HEK293 (cell line): ENCODE measurements at regions not wholly inside any gene's neighbourhood (a gene's known extent, or its start where the extent isn't known, plus 50 kb on each side); places are given as distances from the start of the nearest gene placed in this dataset.
"Not testable (repeated sequence)": the region's sequence is repeated elsewhere in the genome, so short reads cannot be mapped to it uniquely, and the experiment has no call there.

Experiments
- CTCF ChIA-PET: fragments of 350-600 bp; formaldehyde crosslinking; extraction: SDS; loops from one replicate; lab custom pipeline; 2021; ENCODE audit warnings: antibody characterized with exemption; lab: Yijun Ruan, JAX
- POLR2A ChIA-PET: fragments of 300-600 bp; formaldehyde crosslinking; extraction: SDS; loops from one replicate; lab custom pipeline; 2020; ENCODE audit warnings: antibody characterized with exemption, inconsistent platforms; lab: Yijun Ruan, JAX
- H3K27ac ChIP-seq: fragments of 200-500 bp; sonication (Bioruptor generic); 2 replicates; pipeline ENCODE4 v1.5.1; 2014; ENCODE audit warnings: low read depth, low read length, control low read depth, inconsistent platforms; ENCODE audit errors: extremely low read depth
- H3K36me3 ChIP-seq, 2 experiments: fragments of 200-500 bp in 1 of 2; sonication (Bioruptor generic) in 1 of 2; 1 replicate in 1 of 2; 2 replicates in 1 of 2; pipeline ENCODE4 v1.5.1; 2014 to 2017; ENCODE audit warnings: inconsistent platforms in 2 of 2, low read length in 2 of 2; ENCODE audit not compliant: control insufficient read depth in 2 of 2, insufficient read depth in 1 of 2
- H3K4me1 ChIP-seq: fragments of 200-500 bp; sonication (Bioruptor generic); 2 replicates; pipeline ENCODE4 v1.5.1; 2014; ENCODE audit warnings: mild to moderate bottlenecking, low read length, inconsistent platforms; ENCODE audit not compliant: control insufficient read depth, insufficient read depth
- H3K4me3 ChIP-seq: 2 replicates; pipeline ENCODE4 v1.5.1; 2011; ENCODE audit warnings: low read depth, mild to moderate bottlenecking, control low read depth, low read length, moderate library complexity
- H3K9me3 ChIP-seq: fragments of 200-500 bp; sonication (Bioruptor generic); 2 replicates; pipeline ENCODE4 v1.5.1; 2014; ENCODE audit warnings: low read depth, low read length, inconsistent platforms; ENCODE audit not compliant: control insufficient read depth, insufficient read depth
- BCL11B ChIP-seq: fragments of 450-650 bp; formaldehyde crosslinking; IDR thresholded peaks from 2 replicates; pipeline ENCODE4 v1.5.1; 2016; ENCODE audit warnings: low read depth, missing biosample characterization, missing genetic modification characterization
- EGR2 ChIP-seq: fragments of 450-650 bp; formaldehyde crosslinking; IDR thresholded peaks from 2 replicates; pipeline ENCODE4 v1.5.1; 2016; ENCODE audit warnings: low read depth, missing biosample characterization, missing genetic modification characterization
- IKZF3 ChIP-seq: fragments of 450-650 bp; IDR thresholded peaks from 2 replicates; pipeline ENCODE4 v1.5.0; 2018; ENCODE audit warnings: missing biosample characterization, mild to moderate bottlenecking, missing genetic modification characterization, moderate library complexity
- OSR2 ChIP-seq: fragments of 450-650 bp; formaldehyde crosslinking; IDR thresholded peaks from 2 replicates; pipeline ENCODE4 v1.5.1; 2016; ENCODE audit warnings: missing biosample characterization, missing genetic modification characterization
- PRDM1 ChIP-seq: fragments of 450-650 bp; formaldehyde crosslinking; IDR thresholded peaks from 2 replicates; pipeline ENCODE4; 2016; ENCODE audit warnings: missing biosample characterization, missing genetic modification characterization
- TCF7L2 ChIP-seq: IDR thresholded peaks from 2 replicates; pipeline ENCODE4 v1.6.1; 2011; ENCODE audit warnings: low read depth, mild to moderate bottlenecking, inconsistent platforms, low read length, moderate library complexity, borderline replicate concordance
- TRIM28 ChIP-seq: IDR thresholded peaks from 2 replicates; pipeline ENCODE4 v1.6.1; 2011; ENCODE audit warnings: low read length, control low read depth, borderline replicate concordance
- ZBTB8A ChIP-seq: fragments of 450-650 bp; formaldehyde crosslinking; IDR thresholded peaks from 2 replicates; pipeline ENCODE4 v1.5.1; 2016; ENCODE audit warnings: missing biosample characterization, missing genetic modification characterization
- ZFP69B ChIP-seq: fragments of 450-650 bp; formaldehyde crosslinking; IDR thresholded peaks from 2 replicates; pipeline ENCODE4 v1.5.1; 2016; ENCODE audit warnings: missing biosample characterization, missing genetic modification characterization
- ZNF112 ChIP-seq: fragments of 450-650 bp; formaldehyde crosslinking; IDR thresholded peaks from 2 replicates; pipeline ENCODE4 v1.5.0; 2017; ENCODE audit warnings: missing biosample characterization, missing genetic modification characterization
- ZNF132 ChIP-seq: fragments of 450-650 bp; formaldehyde crosslinking; IDR thresholded peaks from 2 replicates; pipeline ENCODE4 v1.5.1; 2017; ENCODE audit warnings: missing biosample characterization, missing genetic modification characterization, borderline replicate concordance
- ZNF155 ChIP-seq: fragments of 450-650 bp; formaldehyde crosslinking; IDR thresholded peaks from 2 replicates; pipeline ENCODE4 v1.5.1; 2016; ENCODE audit warnings: missing biosample characterization, missing genetic modification characterization
- ZNF169 ChIP-seq: fragments of 450-650 bp; formaldehyde crosslinking; IDR thresholded peaks from 2 replicates; pipeline ENCODE4 v1.5.1; 2016; ENCODE audit warnings: missing biosample characterization, missing genetic modification characterization
- ZNF211 ChIP-seq: fragments of 450-650 bp; formaldehyde crosslinking; IDR thresholded peaks from 2 replicates; pipeline ENCODE4 v1.5.1; 2016; ENCODE audit warnings: low read depth, missing biosample characterization, missing genetic modification characterization
- ZNF274 ChIP-seq, 2 experiments: fragments of 200-500 bp in 1 of 2; fragments of 450-650 bp in 1 of 2; sonication (Bioruptor generic) in 1 of 2; formaldehyde crosslinking in 1 of 2; IDR thresholded peaks; 2 replicates each; pipeline versions ENCODE4 v1.5.1 to v1.6.1; 2014 to 2016; ENCODE audit warnings: borderline replicate concordance in 1 of 2, inconsistent platforms in 1 of 2, low read length in 1 of 2, missing biosample characterization in 1 of 2, missing genetic modification characterization in 1 of 2
- ZNF341 ChIP-seq: fragments of 450-650 bp; formaldehyde crosslinking; IDR thresholded peaks from 2 replicates; pipeline ENCODE4; 2016; ENCODE audit warnings: low read depth, missing biosample characterization, missing genetic modification characterization
- ZNF366 ChIP-seq: fragments of 450-650 bp; formaldehyde crosslinking; conservative IDR thresholded peaks from 2 replicates; pipeline ENCODE4 v1.5.1; 2016; ENCODE audit warnings: missing biosample characterization, missing genetic modification characterization
- ZNF394 ChIP-seq: fragments of 450-650 bp; formaldehyde crosslinking; IDR thresholded peaks from 2 replicates; pipeline ENCODE4 v1.5.1; 2016; ENCODE audit warnings: missing biosample characterization, missing genetic modification characterization, mild to moderate bottlenecking, moderate library complexity, borderline replicate concordance
- ZNF558 ChIP-seq: fragments of 450-650 bp; formaldehyde crosslinking; IDR thresholded peaks from 2 replicates; pipeline ENCODE4 v1.5.1; 2016; ENCODE audit warnings: missing biosample characterization, missing genetic modification characterization
- ZNF596 ChIP-seq: fragments of 450-650 bp; IDR thresholded peaks from 2 replicates; pipeline ENCODE4 v1.5.0; 2018; ENCODE audit warnings: missing biosample characterization, mild to moderate bottlenecking, missing genetic modification characterization, moderate library complexity
- ZNF624 ChIP-seq: fragments of 450-650 bp; formaldehyde crosslinking; IDR thresholded peaks from 2 replicates; pipeline ENCODE4 v1.5.1; 2017; ENCODE audit warnings: missing biosample characterization, missing genetic modification characterization
- ZNF677 ChIP-seq: fragments of 450-650 bp; IDR thresholded peaks from 2 replicates; pipeline ENCODE4 v1.5.0; 2018; ENCODE audit warnings: missing biosample characterization, mild to moderate bottlenecking, missing genetic modification characterization, moderate library complexity
- ZNF701 ChIP-seq: fragments of 450-650 bp; formaldehyde crosslinking; IDR thresholded peaks from 2 replicates; pipeline ENCODE4 v1.5.1; 2016; ENCODE audit warnings: missing biosample characterization, missing genetic modification characterization
- ZNF747 ChIP-seq: fragments of 450-650 bp; formaldehyde crosslinking; IDR thresholded peaks from 2 replicates; pipeline ENCODE4 v1.5.1; 2016; ENCODE audit warnings: missing biosample characterization, missing genetic modification characterization
- ZNF776 ChIP-seq: fragments of 450-650 bp; formaldehyde crosslinking; IDR thresholded peaks from 2 replicates; pipeline ENCODE4 v1.5.0; 2017; ENCODE audit warnings: missing biosample characterization, missing genetic modification characterization, borderline replicate concordance
- TF ChIP-seq, protein P1 (sequence below): fragments of 450-650 bp; formaldehyde crosslinking; optimal IDR thresholded peaks from 2 replicates; pipeline ENCODE3; 2016; ENCODE audit warnings: missing biosample characterization, mild to moderate bottlenecking, missing genetic modification characterization

- no peak overlapping the region for H3K27ac ChIP-seq
- no peaks in the 10 kb centered on the region for H3K4me1 ChIP-seq
- ChIA-PET CTCF (no interaction called here), POLR2A (no interaction called here)
- TF ChIP-seq, protein P1, sequence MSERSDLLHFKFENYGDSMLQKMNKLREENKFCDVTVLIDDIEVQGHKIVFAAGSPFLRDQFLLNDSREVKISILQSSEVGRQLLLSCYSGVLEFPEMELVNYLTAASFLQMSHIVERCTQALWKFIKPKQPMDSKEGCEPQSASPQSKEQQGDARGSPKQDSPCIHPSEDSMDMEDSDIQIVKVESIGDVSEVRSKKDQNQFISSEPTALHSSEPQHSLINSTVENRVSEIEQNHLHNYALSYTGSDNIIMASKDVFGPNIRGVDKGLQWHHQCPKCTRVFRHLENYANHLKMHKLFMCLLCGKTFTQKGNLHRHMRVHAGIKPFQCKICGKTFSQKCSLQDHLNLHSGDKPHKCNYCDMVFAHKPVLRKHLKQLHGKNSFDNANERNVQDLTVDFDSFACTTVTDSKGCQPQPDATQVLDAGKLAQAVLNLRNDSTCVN (tag by site-specific recombination) = no peak
- TF ChIP-seq ZNF132 = no peak
- TF ChIP-seq ZNF155 = no peak
- no peak for TF ChIP-seq ZNF776 (tag by site-specific recombination)
- TF ChIP-seq ZFP69B (tag by site-specific recombination) = no peak
- no peak for TF ChIP-seq ZNF211 (tag by site-specific recombination)
- TF ChIP-seq ZNF394 (tag by site-specific recombination) = no peak
- H3K36me3 ChIP-seq = no peaks in the 10 kb centered on the region
- H3K4me3 ChIP-seq = no peak overlapping the region
- no peaks in the 10 kb centered on the region for H3K9me3 ChIP-seq
Observed at GRCh38 chrX:3803305-3803704, 89.9 kb upstream of the PRKX start.

DNA sequence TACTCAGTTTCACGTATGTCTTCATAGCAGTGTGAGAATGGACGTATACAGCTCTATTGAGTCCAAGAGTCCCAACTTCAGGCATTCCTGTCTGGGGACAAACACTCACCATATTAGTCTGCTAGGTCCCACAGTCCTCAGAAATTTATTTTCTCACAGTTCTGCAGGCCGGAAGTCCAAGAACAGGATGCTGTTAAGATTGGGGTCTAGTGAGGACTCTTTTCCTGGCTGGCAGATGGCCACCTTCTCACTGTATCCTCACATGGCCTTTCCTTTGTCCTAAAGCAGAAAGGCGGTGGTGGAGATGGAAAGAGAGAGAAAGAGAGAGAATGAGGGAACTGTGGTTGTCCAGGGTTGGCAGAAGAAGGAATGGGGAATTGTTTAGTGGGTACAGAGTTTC is 82.0 kb upstream of the PRKX start:
- CTCF ChIA-PET, H3K9me3 ChIP-seq, H3K4me1 ChIP-seq, H3K36me3 ChIP-seq, H3K27ac ChIP-seq, H3K4me3 ChIP-seq, POLR2A ChIA-PET: not testable (repeated sequence)

- POLR2A ChIA-PET = no interaction called here
- no peaks in the 10 kb centered on the region for H3K9me3 ChIP-seq
- H3K36me3 ChIP-seq = no peaks in the 10 kb centered on the region
- H3K4me1 ChIP-seq = no peaks in the 10 kb centered on the region
- H3K27ac ChIP-seq = no peak overlapping the region
- no peak for TF ChIP-seq ZNF624 (tag by site-specific recombination)
- TF ChIP-seq ZNF747 = no peak
- no peak for TF ChIP-seq EGR2
- TF ChIP-seq, all 188 proteins: peak for 0
- H3K4me3 ChIP-seq = no peak overlapping the region
- CTCF ChIA-PET = no interaction called here
Observed at GRCh38 chrX:3791449-3791848, 78.0 kb upstream of the PRKX start.

DNA sequence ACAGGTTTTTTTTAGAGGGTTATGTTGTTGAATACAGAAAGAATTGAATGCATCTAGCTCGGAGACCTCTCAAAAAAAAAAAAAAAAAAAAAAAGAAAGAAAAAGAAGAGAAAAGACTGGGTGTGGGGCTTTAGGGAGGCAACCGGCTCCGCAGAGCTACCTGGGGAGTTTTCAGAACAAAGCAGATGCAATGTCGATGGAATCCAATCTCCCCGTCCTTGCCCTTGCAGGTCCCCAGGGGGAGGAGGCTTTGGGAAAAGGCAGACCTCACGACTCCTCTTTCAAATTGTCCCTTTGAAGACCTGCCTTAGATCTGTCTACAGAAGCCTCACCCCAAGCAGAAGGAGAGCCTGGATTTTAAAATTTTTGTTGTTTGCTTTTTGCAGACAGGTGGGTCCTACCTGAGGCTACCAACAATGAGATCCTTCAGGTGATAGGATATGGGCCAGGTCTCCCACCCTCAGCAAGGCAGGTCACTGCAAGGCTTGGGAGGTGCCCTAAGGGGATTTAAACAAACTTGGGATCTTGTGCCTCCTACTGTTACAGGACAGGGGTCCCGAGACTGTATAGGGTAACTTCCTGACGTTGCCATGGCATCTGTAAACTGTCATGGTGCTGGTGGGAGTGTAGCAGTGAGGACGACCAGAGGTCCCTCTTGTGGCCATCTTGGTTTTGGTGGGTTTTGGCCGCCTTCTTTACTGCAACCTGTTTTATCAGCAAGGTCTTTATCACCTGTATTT is 75.2 kb upstream of the PRKX start:
- no peak overlapping the region for H3K4me3 ChIP-seq
- no peaks in the 10 kb centered on the region for H3K4me1 ChIP-seq
- ChIA-PET POLR2A (interaction anchor here (0.7 kb wide), 1 partner anchor 999 kb away, joined by 3 read pairs; no protein-coding TSS in a partner anchor), CTCF (no interaction called here)
- no peaks in the 10 kb centered on the region for H3K9me3 ChIP-seq
- no peak overlapping the region for H3K27ac ChIP-seq
- TF ChIP-seq TCF7L2 (no peak), ZNF274 (IDR thresholded peaks at IDR 0.05; ENCODE audit: low read length) (no peak), ZNF274 (tag by site-specific recombination; IDR thresholded peaks at IDR 0.05; ENCODE audit: borderline replicate concordance) (no peak), TRIM28 (no peak), ZNF169 (tag by site-specific recombination) (no peak), ZNF677 (tag by site-specific recombination) (no peak), IKZF3 (tag by site-specific recombination) (no peak), ZBTB8A (tag by site-specific recombination) (no peak), PRDM1 (tag by site-specific recombination) (no peak), ZNF341 (tag by site-specific recombination) (no peak), ZNF596 (tag by site-specific recombination) (no peak), OSR2 (no peak), ZNF701 (tag by site-specific recombination) (no peak), EGR2 (no peak), ZNF366 (tag by site-specific recombination) (no peak), BCL11B (tag by site-specific recombination) (no peak), ZNF112 (tag by site-specific recombination) (no peak), ZNF558 (no peak)
- H3K36me3 ChIP-seq = no peaks in the 10 kb centered on the region
